Femur (tissue), 1 donor: ENCODE measurements at regions not wholly inside any gene's neighbourhood (a gene's known extent, or its start where the extent isn't known, plus 50 kb on each side); places are given as distances from the start of the nearest gene placed in this dataset.

Experiments used
- DNase-seq: peaks from one replicate; pipeline ENCODE4 v3.0.0-alpha.2; 2017

DNA sequence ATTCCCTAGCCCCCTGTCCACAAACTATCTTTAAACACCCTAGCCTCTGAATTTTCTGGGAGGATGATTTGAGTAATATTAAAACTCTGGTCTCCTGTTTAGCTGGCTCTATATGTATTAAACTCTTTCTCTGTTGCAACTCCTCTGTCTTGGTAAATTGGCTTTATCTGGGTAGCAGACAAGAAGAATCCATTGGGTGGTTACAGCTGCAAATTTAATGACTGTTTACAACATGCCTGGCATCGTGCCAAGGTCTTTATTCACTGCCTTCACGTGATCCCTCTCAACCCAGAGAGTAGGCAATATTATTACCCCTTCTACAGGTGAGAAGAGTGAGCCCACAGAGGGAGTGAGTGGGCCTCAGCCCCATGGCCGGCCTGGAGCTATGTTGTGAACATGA, 77.8 kb upstream of the MYL2 start:
- no peak for DNase-seq

DNA sequence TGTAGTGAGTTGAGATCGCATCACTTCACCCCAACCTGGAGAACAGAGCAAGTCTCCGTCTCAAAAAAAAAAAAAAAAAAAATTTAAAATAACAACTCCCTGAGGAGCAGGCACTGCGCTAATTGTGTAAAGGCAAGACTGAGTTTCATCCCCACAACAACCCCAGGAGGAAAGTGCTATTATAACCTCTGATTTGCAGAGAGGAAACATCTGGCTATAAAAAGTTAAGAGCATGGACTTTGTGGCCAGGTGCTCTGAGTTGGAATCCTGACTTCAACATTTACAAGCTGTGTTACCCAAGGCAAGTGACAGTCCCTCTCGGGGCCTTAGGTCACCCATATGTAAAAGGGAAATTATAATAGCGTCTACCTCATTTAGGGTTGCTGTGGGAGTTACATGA, 76.0 kb upstream of the MYL2 start:
- no peak for DNase-seq

DNA sequence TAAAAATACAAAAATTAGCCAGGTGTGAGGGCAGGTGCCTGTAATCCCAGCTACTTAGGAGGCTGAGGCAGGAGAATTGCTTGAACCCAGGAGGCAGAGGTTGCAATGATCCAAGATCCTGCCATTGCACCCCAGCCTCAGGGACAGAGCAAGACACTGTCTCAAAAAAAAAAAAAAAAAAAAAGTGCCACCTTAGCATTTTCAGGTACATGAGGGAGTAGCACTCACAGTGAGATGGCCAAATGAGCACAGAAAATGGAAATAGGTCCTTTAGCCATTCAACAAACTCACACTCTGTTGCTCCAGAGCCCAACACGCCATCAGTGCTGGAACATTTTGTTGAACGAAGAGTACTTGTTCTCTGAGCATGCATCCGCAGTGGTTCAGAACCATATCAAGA, 75.2 kb upstream of the MYL2 start:
- DNase-seq = no peak

DNA sequence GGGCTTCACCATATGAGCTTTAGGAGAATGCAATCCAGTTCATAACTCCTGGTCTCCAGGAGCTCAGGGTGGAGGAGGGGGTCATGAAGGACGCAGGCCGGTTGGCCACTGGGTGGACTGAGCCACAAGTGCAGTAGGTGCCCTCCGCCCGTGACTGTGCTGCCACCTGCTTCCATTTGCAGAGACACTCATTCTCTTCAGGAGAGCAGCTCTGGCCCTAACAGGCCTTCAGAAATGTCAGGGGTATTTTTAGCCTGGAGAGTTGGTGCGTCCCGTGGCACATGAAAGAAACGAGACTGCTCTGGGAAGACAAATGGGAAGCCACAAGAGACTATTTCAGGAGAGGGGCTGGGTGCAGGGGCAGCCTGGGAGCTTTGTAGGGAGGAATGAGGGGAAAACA, 74.6 kb upstream of the MYL2 start:
- DNase-seq = peak; percentile 15

DNA sequence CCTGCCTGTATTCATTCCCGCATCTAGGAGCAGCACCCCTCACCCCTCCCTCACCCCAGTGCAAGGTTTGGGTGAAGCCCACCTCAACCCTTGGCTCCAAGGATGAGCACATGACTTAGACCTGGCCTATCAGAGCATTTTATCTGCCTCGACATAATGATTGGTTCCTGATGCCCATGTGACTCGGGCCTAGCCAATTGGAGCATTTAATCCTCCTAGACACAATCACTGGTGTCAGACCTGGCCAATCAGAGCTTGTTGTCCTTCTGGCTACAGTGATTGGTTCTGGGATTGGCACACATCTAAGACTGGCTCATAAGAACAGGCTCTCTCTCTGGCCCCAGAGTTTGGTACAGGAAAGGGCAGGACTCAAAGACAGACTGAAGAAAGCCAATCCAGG, 73.1 kb upstream of the MYL2 start:
- DNase-seq = no peak

DNA sequence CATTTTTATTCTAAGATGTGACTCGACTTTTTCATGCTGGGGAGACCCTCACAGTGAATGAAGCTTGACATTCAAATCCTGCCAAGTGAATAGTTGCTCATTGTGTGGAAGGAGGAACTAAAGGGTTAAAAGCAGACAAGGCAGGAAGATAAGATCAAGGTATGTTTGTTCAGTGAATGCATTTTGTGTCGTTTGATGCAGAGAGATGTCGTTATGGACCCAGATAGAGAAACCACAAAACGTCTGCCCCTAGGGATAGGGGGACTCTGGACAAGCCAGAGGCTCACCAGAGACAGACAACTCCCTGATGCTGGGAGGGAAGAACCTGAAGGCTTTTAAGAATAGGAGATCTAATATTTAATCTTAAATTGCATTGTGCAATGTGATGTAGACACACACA, 72.5 kb upstream of the MYL2 start:
- no peak for DNase-seq

DNA sequence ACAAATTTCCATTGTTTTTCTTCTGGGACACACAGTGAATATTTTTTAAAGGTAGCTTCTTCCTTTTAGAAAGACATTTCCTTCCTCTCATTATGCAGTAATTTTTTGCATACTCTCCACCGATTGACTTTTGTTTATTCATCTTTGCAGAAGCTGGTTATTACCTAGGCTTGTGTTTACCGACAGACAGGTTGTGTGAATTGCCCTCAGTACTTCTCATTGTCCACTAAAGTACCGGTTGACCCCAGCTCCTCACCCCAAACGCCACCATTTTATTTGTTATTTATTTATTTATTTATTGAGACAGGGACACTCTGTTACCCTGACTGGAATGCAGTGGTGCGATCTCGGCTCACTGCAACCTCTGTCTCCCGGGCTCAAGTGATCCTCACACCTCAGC, 63.4 kb upstream of the MYL2 start:
- no peak for DNase-seq

DNA sequence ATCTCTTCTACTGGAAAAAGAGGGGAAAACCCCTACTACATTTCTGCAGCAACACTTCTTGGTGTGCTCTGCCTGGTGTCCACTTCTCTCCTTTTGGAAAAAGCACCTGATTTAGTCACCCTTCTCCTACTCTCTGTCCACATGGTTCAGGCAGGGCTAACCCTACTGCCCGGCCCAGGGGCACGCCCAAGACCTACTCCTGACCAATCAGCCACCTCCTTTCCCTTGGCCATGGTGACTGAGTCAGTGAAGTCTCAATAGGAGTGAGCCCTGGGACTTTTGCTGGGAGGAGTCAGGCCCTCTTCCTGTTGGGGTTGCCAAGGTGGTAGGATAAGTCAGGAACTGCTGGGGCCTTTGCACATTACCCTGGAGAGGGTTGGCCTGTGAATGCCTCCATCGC, 52.5 kb upstream of the MYL2 start:
- no peak for DNase-seq

DNA sequence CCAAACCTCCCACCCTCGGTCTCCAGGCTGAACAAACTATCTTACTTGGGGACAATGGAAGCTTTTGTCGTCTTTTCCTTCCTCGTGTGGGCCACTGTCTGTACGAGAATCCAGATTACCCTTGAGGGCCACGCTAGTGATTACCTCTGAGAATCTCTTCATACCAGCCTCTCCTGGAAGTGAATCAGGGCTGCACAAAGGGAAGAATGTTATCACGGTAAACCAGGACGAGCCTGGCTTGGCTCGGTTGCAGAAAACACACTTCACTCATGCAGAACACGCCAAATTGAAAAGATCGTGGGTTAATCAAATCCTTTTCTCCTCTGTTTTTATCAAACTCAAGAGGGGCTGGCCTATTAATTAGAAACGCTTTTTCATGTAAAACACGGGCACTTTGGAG, 51.6 kb upstream of the MYL2 start:
- DNase-seq = no peak

DNA sequence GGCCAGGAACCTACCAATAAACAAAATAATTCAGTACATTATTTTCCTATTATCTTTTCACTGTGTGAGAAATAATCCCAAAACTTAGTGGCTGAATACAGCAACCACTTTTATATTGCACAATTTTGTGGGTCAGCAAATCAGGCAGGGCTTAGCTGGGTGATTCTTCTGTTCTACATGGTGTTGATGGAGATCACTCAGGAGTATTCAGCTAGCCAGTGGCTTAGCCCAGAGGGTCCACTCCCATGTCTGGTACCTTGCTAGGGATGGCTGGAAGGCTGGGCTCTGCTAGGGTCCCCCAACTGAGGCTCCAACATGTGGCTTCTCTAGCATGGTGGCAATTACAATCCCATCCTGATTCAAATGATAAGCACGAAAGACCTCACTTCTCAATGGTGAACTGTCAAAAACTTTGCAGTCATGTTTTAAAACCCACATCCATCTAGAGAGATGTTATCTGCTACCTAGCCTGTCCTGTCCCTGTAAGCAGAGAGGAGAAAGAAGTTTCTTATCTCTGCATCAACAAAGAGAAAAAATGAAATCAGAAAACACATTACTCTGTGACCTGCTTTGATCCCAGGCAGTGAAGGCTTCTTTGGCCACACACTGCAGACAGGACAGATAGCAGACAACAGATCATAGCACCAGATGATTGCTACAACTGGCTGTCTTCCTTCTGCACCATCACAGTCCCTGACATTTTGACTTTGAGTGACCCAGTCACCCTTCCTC, 51.0 kb upstream of the MYL2 start:
- DNase-seq = no peak
